Activated T-cell treated with anti-CD3 and anti-CD28 coated beads for 4 hours (primary cell): ENCODE measurements at regions not wholly inside any gene's neighbourhood (a gene's known extent, or its start where the extent isn't known, plus 50 kb on each side); places are given as distances from the start of the nearest gene placed in this dataset.
"Not testable (repeated sequence)": the region's sequence is repeated elsewhere in the genome, so short reads cannot be mapped to it uniquely, and the experiment has no call there.

ENCODE experiments used
- DNase-seq: peaks from one replicate; pipeline ENCODE4 v3.0.0-alpha.2; 2020

DNA sequence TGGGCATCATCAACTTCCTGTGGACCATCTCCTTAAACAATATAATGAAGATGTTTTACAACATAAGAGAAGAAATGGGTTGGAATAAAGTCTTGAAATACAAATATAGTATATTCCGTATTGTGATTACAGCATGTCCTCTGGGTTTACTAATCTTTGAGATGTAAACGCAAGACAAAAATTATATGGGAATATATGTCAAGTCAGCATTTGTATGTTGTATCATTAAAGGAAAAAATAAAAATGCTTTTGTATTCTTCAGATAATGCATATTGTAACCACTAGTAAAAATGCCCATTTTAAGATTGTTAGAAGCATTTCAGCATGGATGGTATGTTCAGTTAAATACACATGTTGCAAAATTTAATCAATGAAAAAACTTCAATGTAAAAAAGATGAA, 893.3 kb downstream of the FLRT2 start:
- DNase-seq = no peak

DNA sequence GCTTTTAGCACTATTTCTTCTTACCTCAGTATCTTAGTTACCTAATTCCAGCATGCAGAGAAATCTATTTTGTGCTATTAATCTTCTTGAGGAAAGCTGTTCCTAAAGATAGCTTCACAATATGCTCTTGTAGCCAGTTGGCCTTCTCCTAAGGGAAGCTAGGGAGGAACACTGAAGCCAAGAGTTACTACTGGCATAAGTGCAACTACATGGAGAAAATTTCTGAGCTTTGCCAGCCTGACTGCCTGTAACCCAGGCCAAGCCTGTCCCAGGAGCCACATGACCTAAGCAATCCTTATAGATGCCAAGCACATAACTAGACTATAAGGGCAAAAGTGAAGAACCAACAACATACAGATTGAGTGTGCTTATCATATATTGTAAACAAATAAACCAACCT, 890.2 kb downstream of the FLRT2 start:
- no peak for DNase-seq

DNA sequence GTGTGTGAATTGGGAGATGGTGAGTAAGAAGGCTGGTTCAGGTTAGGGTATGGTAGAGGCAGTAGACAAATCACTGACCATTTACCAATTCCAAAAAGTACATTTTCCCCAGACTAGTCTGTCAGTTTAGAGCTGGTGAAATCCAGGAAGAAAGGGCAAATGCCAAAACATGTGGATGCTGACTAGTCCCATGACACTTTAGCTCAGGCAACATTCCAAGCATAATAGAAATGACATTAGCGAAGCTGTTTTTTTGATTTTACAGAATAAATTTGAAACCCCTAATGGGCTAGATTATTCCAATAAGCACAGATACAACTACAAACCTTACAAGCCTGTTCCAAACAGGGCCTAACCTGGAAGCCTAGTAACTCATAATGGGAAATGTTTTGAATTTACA, 884.2 kb downstream of the FLRT2 start:
- no peak for DNase-seq

DNA sequence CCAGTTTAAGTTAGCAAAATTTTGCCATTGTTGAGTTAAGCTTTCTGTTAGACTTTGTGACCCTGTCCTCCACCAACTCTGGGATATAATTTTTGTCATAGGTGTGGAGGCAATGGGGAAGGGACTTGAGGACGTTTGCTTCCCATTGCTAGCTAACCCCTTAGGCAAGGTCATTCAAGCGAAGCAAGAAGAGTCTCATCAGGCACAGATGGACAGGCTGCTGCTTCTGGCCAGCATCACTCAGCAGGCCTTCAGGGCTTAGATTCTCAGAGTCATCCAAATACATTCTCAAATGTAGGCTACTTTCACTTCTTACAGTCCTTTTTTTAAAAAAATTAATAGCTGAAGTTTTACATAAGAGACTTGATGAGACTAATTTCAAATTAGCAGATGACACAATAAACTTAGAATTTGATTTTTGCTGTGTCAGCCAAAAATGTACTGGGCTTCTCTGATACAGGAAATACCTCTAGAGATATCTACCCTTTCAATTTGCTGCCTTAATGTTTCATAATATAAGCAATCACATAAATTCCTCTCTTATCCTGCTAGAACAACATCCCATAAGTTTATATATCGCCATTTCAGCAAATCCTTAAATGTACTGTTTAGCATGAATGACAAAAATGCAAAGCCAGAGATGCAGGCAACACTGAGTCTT, 875.2 kb downstream of the FLRT2 start:
- no peak for DNase-seq

DNA sequence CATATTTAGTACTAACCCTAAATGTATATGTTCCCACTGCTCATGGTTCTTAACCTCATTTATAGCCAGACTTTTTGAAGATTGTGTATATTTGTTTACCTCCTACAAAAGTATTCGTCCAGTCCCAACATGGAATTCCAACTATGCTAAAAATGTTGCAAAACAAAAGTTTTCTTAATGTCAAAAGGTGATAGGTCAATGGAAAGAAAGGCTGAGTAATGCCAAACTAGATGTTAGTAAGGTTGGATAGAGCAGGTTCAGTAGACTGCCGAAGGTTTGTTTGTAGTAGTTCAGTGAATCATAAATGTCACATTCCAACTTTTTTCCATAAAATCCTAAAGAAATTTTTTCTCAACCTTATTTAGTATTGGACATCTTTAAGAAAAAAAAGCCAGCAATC, 874.5 kb downstream of the FLRT2 start:
- no peak for DNase-seq

DNA sequence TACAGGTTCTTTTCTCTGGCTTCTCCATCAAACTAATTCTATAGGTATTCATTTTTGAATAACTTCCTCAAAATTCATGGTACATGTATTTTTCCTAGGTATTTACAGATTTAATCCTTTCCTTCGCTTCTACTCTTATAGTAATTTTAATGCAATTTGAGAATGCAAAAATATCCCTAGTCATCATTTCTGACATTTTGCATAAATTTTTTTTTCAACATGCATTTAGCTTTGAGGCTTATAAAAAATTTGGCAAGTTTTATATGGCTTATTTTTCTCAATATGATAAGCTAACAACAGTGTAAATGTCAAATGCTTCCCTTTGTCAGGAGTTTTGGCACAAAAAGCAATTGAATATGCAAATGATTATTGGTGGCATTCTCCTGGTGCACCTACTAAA, 872.6 kb downstream of the FLRT2 start:
- DNase-seq = no peak

DNA sequence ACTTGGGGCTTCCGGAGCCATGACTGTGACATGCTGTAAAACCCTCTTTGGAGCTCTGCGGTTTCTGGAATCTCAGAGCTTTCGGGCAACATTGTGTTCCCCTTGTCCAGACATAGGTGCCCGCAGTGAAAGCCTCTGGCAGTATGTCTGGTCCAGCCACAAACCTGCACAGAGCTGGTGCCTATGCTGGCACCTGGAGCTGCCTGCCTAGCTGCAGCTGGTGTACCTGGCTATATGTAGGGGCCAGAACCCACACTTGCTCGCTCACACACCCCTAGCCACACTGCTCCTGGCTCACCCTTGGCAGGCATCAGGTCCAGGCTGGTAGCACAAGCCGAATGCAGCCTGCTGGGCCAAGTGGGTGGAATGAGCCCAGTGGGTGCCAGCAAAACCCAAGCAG, 861.1 kb downstream of the FLRT2 start:
- no peak for DNase-seq

DNA sequence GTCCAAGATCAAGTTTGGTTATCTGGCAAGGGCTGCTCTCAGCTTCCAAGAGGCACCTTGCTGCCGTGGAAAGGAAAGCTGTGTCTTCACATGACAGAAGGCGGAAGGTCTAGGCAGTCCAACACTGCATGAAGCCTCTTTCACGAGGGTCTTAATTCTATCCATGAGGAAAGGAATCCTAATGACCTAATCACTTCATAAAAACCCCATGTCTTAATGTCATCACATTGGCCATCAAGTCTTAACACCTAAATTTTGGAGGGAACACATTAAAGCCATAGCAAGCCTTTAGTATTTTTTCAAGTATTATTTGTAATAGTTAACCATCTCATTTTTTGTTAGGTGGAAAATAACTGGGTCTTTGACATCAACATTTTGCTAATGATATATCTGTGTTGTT, 858.3 kb downstream of the FLRT2 start:
- no peak for DNase-seq

DNA sequence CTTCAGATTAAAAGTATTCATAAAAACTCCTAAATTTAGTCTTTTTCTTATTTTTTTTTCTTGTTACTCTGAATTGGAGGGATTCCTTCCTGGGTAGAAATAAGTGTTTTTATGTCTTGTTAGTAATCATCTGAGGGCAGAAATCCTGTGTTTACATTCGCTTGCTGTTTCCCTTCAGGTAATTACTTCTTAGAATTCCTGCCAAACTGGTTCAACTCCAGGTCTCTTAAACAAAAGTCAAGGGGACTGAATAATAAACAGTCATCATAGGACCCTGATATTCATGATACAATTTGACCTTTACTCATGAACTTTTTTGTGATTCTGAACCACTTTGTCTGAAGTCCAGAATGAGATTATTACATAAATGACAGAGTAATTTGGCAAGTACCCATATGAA, 843.9 kb downstream of the FLRT2 start:
- no peak for DNase-seq

DNA sequence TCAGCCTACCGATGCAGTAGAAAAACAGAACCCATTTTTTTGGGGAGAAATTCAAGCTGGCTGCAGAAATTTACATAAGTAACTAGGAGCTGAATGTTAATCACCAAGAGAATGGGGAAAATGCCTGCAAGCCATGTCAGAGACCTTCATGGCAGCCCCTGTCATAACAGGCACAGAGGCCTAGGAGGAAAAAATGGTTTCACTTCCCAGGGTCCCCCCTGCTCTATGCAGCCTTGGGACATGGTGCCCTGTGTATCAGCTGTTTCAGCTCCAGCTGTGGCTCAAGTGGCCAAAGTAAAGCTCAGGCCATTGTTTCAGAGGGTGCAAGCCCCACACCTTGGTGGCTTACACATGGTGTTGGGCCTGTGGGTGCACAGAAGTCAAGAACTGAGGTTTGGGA, 842.5 kb downstream of the FLRT2 start:
- DNase-seq = no peak

DNA sequence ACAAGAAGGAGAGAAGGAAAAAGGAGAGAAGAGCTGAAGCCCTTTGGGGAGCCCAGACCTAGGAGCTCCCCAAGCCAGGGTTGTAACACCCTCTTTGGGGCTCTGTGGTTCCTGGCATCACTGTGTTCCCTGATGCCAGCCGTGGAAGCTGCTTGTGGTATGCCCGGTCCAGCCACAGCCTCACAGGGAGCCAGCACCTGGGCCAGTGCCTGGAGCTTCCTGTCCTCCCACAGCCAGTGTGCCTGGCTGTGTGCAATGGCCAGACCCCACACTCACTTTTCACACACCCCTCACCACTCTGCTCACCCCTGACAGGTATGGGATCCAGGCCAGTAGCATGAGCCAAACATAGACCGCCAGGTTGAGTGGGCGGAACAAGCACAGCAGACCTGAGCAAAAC, 834.7 kb downstream of the FLRT2 start:
- no peak for DNase-seq

DNA sequence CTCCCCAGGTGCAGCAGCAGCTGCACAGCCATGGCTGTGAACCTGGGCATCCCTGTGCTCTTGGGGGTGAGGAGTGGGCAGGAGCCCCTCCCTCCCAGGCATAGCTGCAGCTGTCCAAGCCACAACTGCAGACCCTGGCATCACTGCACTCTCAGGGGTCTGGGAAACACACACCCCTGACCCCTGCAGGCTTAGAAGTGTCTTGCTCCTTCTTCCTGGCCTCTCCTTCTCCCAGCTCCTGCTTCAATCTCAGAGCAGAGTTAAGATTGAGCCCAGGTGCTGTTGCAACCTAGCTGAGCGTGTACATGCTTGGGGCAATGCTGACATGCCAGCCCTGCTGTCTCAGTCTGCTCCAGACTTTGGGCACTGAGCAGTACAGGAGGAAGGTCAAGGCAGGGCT, 833.6 kb downstream of the FLRT2 start:
- DNase-seq = no peak

DNA sequence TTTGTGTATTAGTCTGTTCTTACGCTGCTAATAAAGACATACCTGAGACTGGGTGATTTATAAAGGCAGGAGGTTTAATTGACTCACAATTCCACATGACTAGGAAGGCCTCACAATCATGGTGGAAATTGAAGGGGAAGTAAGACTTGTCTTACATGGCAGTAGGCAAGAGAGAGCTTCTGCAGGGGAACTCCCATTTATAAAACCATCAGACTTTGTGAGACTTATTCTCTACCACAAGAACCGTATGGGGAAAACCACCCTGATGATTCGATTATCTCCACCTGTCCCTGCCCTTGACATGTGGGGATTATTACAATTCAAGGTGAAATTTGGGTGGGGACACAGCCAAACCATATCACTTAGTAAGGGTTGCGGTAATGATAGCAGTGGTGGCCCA, 833.1 kb downstream of the FLRT2 start:
- no peak for DNase-seq

DNA sequence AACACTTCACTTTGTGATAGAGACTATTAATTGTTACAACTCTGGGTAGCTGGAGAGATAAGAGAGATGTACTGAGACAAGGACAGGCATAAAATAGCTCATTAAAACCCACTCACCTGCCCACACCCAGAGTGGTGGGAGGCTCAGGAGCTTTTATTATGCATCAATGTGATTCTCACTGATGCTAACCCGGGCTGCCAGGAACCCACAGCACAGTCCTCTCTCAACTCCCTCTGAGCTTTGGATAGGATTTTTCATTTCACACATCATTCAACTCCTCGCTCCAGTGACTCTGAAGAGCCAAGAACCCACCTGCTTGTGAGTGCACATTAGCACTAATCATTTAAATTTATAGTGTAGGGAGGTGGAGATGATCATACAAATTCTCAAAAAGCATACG, 827.9 kb downstream of the FLRT2 start:
- no peak for DNase-seq

DNA sequence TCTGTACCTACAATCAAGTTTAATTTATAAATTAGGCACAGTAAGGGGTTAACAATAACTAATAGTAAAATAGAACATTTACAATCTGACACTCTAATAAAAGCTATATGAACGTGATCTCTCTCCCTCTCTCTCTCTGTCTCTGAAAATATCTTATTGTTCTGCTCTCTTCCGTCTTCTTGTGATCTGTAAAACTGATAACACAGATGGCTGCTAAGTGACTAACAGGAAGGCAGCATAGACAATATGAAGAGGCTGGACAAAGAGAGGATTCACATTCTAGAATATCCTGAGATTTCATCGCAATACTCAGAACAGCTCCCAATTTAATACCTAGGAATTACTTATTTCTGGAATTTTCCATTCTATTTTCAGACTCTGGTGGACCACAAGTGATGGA, 827.2 kb downstream of the FLRT2 start:
- no peak for DNase-seq

DNA sequence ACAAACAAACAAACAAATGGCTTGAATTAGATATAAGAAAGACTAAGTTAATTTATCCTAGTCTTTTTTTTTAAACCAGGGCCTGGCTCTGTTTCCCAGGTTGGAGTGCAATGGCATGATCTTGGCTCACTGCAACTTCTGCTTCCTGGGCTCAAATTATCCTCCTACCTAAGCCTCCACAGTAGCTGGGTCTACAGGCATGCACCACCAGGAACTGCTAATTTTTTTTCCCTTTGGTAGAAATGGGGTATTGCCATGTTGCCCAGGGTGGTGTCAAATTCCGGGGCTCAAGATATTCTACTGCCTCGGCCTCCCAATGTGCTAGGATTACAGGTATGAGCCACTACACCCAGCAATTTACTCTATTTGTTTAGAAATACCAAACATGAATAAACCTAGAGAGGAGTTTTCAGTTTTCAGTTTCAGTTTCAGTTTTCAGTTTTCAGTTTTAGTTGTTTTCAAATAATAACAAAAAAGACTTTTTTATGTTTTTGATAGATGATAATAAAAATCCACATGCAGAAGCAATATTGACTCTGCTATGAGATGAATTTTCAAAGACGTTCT, 817.0 kb downstream of the FLRT2 start:
- no peak for DNase-seq

DNA sequence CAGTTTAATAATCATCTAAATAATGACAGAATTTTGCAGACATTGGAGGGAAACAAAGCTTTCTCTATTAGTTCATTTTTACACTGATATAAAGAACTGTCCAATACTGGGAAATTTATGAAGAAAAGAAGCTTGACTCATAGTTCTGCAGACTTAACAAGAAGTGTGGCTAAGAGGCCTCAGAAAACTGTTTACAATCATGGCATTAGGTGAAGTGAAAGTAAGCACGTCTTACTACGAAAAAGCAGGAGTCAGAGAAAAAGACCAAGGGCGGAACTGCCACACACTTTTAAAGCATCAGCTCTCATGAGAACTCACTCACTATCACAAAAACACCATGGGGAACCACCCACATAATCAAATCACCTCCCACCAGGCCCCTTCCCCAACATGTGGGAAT, 804.4 kb downstream of the FLRT2 start:
- DNase-seq = no peak

DNA sequence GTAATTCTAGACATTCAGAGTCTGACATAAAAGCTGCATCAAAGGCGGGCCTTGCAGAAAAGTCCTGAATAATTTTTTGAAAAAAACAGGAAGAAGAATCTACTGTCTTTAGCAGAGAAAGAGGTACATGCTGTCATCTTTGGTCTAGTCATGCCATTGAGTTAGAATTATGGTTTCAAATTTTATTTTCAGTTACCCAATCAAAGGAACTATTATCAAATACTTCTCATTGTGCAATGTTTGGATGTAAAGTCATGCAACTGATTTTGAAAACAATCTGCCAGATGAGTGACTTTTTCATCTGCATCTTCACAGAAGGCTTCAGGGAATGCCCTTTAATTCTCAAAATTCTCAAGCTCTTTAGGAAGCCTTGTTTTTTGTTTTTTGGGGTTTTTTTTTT, 803.5 kb downstream of the FLRT2 start:
- DNase-seq = no peak

DNA sequence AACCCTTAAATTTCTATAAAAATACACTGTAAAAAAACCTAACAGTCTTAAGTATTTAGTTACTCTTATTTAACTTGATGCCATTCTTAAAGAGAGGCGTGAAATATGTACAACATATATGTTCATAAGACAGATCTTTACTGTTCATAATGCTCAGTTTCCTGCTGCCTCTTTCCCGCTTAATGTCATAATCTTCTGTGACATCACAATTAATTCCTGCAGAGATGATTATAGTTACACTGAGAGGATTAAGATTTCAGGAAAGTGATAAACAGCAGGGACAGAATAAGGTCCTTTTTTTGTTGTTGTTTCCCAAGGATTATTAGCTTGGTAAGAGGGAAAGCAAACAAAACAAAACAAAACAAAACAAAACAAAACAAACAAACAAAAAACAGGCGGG, 801.4 kb downstream of the FLRT2 start:
- DNase-seq = no peak

DNA sequence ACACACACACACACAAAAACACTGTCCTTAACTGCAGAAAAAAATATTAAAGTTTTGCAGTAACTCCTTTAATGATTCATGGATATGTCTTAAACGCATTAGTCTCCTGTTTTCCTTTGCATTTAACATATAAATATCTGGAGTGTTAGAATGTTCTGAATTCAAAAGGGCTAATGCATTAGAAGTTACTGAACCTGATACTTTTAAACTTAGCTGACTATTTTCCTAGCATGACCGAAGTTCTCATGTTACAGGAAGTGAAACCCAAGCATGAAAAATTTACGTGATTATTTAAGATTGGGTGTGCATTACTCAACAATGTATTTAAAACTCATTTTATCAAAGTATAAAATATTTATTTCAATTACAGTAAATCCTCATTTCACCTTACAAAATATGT, 791.2 kb downstream of the FLRT2 start:
- no peak for DNase-seq

DNA sequence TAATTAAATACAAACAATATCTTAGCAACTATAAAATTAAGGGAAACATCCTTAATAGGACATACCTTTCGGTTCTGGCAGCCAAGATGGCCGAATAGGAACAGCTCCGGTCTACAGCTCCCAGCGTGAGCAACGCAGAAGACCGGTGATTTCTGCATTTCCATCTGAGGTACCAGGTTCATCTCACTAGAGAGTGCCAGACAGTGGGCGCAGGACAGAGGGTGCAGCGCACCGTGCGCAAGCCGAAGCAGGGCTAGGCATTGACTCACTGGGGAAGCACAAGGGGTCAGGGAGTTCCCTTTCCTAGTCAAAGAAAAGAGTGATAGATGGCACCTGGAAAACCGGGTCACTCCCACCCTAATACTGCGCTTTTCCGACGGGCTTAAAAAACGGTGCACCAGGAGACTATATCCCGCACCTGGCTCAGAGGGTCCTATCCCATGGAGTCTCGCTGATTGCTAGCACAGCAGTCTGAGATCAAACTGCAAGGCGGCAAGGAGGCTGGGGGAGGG, 782.3 kb downstream of the FLRT2 start:
- not testable (repeated sequence) for DNase-seq

DNA sequence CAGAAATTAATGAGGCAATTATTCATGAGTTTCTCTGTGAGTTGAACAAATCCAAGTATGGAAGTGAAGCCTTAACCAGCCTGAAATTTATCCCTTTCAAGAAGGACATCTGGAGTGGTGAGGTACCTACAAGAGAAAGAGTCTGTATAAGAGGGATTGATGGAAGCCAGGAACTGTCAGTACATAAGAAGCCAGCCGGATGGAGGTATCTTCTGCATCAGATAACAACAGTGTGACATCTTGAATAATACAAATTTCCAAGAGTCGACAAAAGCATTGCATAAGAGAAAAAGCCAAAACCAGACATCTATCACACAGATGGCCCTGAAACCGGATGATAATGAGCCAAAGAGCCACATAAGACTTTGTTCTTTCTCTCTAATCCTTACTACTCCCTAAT, 781.2 kb downstream of the FLRT2 start:
- DNase-seq = no peak

DNA sequence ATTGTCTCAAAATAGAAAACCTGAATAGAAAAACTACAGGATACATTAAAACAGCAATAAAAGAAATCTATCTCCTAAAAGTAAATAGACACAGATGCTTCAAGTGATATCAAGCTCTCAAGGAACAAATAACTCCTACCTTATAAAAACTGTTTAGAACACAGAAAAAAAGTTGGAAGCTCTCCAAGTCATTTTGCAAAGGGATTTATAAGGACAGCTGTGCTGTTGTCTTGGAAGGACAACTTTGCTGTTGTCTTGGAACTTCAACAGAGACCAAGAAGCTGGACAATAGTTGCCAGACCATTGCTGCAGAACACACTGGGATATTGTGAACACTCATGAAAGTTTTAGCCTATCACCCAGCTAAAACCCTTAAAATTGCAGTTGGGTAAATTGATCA, 780.7 kb downstream of the FLRT2 start:
- DNase-seq = no peak

DNA sequence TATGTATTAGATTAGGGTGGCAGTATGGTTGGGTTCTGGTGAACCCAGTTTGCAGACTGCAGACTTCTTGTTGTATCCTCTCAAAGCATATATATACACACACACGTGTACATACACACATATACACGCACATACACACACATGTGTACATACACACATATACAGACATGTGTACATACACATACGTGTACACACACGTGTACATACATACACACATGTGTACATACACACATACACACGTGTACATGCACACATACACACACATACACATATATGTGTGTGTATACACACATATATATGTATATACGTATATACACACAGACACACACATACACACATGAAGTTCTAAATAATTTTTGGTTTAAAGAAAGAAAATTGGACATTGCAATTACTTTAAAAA, 780.2 kb downstream of the FLRT2 start:
- DNase-seq = no peak

DNA sequence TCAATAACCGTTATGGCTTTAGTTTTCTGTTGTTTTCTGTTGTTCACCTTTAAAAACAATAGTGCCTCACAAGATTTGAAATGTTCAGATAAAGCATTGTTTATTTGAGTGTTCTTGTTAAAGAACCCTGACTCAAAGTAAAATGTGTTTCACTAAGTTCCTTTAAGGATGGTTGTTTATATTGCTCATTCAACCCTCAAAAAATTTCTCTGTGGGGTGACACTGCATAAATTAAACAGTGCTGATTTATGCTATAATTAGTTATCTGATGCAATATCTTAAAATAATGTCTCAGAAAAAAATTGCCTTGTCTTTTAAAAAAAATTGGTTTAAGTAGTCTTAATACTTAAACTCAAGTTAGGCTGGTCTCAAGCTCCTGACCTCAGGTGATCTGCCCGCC, 775.1 kb downstream of the FLRT2 start:
- no peak for DNase-seq
